Choroid plexus epithelial cell (primary cell): ENCODE measurements at regions not wholly inside any gene's neighbourhood (a gene's known extent, or its start where the extent isn't known, plus 50 kb on each side); places are given as distances from the start of the nearest gene placed in this dataset.
"Not testable (repeated sequence)": the region's sequence is repeated elsewhere in the genome, so short reads cannot be mapped to it uniquely, and the experiment has no call there.

ENCODE experiments used
- DNase-seq: peaks from one replicate; pipeline ENCODE4 v3.0.0-alpha.2; 2010; ENCODE audit warnings: low read depth
- H3K4me3 ChIP-seq: 2 replicates; pipeline ENCODE4 v1.5.1; 2011; ENCODE audit warnings: low read depth, mild to moderate bottlenecking, control low read depth, low read length, moderate library complexity
- TF ChIP-seq, protein P1 (sequence below): conservative IDR thresholded peaks from 2 replicates; pipeline ENCODE4 v1.5.1; 2011; ENCODE audit warnings: low read depth, mild to moderate bottlenecking, control low read depth, inconsistent platforms, low read length, moderate library complexity

GRCh38 chr2:154507186-154507585 is 191.3 kb upstream of the KCNJ3 start:
- DNase-seq: no peak
- no peak overlapping the region for H3K4me3 ChIP-seq
- TF ChIP-seq, protein P1, sequence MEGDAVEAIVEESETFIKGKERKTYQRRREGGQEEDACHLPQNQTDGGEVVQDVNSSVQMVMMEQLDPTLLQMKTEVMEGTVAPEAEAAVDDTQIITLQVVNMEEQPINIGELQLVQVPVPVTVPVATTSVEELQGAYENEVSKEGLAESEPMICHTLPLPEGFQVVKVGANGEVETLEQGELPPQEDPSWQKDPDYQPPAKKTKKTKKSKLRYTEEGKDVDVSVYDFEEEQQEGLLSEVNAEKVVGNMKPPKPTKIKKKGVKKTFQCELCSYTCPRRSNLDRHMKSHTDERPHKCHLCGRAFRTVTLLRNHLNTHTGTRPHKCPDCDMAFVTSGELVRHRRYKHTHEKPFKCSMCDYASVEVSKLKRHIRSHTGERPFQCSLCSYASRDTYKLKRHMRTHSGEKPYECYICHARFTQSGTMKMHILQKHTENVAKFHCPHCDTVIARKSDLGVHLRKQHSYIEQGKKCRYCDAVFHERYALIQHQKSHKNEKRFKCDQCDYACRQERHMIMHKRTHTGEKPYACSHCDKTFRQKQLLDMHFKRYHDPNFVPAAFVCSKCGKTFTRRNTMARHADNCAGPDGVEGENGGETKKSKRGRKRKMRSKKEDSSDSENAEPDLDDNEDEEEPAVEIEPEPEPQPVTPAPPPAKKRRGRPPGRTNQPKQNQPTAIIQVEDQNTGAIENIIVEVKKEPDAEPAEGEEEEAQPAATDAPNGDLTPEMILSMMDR: no peak

DNA sequence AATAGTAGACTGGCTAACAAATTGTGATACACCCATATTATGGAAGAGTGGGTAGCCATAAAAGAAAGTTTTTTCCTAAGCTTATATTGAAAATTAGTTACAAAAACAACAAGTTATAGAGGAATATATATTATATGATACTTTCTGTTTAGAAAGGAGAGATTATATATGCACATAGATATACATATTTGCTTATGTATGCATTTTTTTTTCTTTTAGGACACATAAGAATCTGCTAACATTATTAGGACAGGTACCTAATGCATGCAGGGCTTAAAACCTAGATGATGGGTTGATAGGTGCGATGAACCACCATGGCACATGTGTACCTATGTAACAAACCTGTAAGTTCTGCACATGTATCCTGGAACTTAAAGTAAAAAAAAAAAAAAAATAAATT is 179.6 kb upstream of the KCNJ3 start:
- H3K4me3 ChIP-seq: no peak overlapping the region
- no peak for DNase-seq
- TF ChIP-seq, protein P1: no peak

- not testable (repeated sequence) for DNase-seq, H3K4me3 ChIP-seq
Observed at GRCh38 chr2:154520951-154521350, 177.5 kb upstream of the KCNJ3 start.

DNA sequence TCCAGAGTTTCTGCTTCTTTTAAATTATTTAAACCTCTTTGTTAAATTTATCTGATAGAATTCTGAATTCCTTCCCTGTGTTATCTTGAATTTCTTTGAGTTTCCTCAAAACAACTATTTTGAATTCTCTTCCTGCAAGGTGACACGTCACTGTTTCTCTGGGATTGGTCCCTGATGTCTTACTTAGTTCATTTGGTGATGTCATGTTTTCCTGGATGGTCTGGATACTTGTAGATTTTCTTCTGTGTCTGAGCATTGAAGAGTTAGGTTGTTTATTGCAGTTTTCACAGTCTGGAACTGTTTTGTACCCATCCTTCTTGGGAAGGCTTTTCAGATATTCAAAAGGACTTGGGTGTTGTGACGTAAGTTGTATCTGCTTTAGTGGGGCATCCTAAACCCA is 172.3 kb upstream of the KCNJ3 start:
- no peak for DNase-seq

DNA sequence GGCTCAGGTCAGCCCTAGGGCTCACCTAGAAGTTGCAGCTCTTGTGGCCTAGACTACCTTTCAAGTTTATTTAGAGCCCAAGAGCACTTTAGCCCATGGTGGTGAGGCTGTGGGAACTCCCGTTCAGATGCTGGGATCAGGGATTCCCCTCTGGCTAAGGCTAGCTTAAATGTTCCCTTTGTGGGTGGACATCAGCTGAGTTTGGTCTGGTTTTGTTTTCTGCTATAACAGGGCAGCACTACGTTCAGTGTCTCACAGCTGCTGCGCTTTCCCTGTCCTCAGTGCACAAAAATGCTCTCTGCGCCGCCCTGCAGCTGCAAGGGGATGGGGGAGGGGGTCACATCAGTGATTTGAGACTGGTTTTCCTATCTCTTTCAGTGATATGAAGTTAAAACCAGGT is 170.5 kb upstream of the KCNJ3 start:
- TF ChIP-seq, protein P1: no peak
- no peak overlapping the region for H3K4me3 ChIP-seq
- DNase-seq: no peak

More for the DNA sequence above, 172.3 kb upstream of the KCNJ3 start:
- H3K4me3 ChIP-seq: no peak overlapping the region
- TF ChIP-seq, protein P1: no peak

- no peak overlapping the region for H3K4me3 ChIP-seq
- TF ChIP-seq, protein P1: no peak
- no peak for DNase-seq
Observed at GRCh38 chr2:154532004-154532403, 166.5 kb upstream of the KCNJ3 start.

GRCh38 chr2:154532763-154533162 is 165.7 kb upstream of the KCNJ3 start:
- TF ChIP-seq, protein P1: no peak
- no peak overlapping the region for H3K4me3 ChIP-seq
- DNase-seq: no peak
